ENCODE measurements at regions not wholly inside any gene's neighbourhood (a gene's known extent, or its start where the extent isn't known, plus 50 kb on each side); places are given as distances from the start of the nearest gene placed in this dataset.

DNA sequence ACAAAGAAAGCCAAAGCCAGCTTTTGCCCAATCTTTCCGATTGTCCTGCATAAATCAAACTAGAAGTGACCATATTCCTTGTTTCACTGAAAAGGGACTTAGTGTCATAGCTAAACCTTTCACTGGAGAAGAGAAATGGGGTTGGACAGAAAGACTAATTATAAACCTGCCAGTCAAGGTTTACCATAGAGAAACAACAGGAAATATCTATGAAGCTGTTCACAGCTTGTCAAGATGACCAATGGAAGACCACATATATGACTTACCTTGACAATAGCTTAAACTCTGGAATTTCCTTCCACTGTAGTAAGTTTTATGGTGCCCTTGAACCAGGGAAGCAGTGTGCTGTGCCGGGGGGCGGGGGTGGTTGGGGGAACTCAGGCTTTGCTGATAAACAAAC is 107.7 kb upstream of the PHACTR1 start:
- H2AK5ac ChIP-seq (ENCODE audit: insufficient read length, low read length): no peak overlapping the region
- no peak overlapping the region for H3K18ac ChIP-seq (ENCODE audit: insufficient read length, low read depth, low read length)
- no peaks in the 10 kb centered on the region for H3K27me3 ChIP-seq (ENCODE audit: insufficient read depth, low read length)
- TF ChIP-seq CTCF (conservative IDR thresholded peaks at IDR 0.05): no peak
- H3K9ac ChIP-seq (ENCODE audit: extremely low read depth, insufficient read length, low read length): no peak overlapping the region
- no peak overlapping the region for H2BK15ac ChIP-seq (ENCODE audit: low read depth, low read length)
- no peak overlapping the region for H4K8ac ChIP-seq (replicated peaks; ENCODE audit: insufficient read length, low read depth, low read length)
- no peak overlapping the region for H3K14ac ChIP-seq (ENCODE audit: insufficient read depth, low read length)
- no peak overlapping the region for H2AFZ ChIP-seq (ENCODE audit: low read length)
- H3K4me1 ChIP-seq (ENCODE audit: insufficient read depth, low read length): peaks cover 2% of the 10 kb centered on the region; the same call in 1 of the 2 replicates
- no peak overlapping the region for H4K91ac ChIP-seq (ENCODE audit: insufficient read length, low read depth, low read length)
- peaks cover 11 to 16% of the 10 kb centered on the region in 2 experiments for H3K4me1 Mint-ChIP-seq
- no peak for DNase-seq
- no peaks in the 10 kb centered on the region for H3K23me2 ChIP-seq (ENCODE audit: insufficient read length, low read depth, low read length, poor library complexity, severe bottlenecking)
- H3K9me3 Mint-ChIP-seq: no peaks in the 10 kb centered on the region
- no peak overlapping the region for H2BK20ac ChIP-seq (ENCODE audit: low read depth, low read length, poor library complexity, severe bottlenecking)
- no peak overlapping the region for H2BK120ac ChIP-seq (ENCODE audit: low read depth, low read length, poor library complexity, severe bottlenecking)
- no peak overlapping the region for H2BK12ac ChIP-seq (ENCODE audit: insufficient read length, low read depth, low read length)
- H3T11ph ChIP-seq (ENCODE audit: low read length): no peak overlapping the region
- no peak overlapping the region for H3K27ac ChIP-seq (ENCODE audit: insufficient read length, low read depth, low read length)
- H3K9me3 ChIP-seq (ENCODE audit: control insufficient read depth, low read depth, low read length): no peaks in the 10 kb centered on the region
- no peaks in the 10 kb centered on the region for H3K27me3 Mint-ChIP-seq (ENCODE audit: low read depth)
- H4K5ac ChIP-seq (ENCODE audit: insufficient read length, low read depth, low read length): no peak overlapping the region
- H4K20me1 ChIP-seq (ENCODE audit: control insufficient read depth, insufficient read depth, insufficient read length): no peaks in the 10 kb centered on the region
- H3K4me3 Mint-ChIP-seq: no peak overlapping the region
- WGBS (ENCODE audit: extremely low coverage, insufficient read length, low lambda C conversion rate): no CpG with 5 or more reads among the region's 3 CpGs
- H3K56ac ChIP-seq (ENCODE audit: insufficient read length, low read depth, low read length): no peak overlapping the region
- no peaks in the 10 kb centered on the region for H3K79me1 ChIP-seq (ENCODE audit: insufficient read depth, low read depth, low read length, poor library complexity, severe bottlenecking)
- H3K36me3 Mint-ChIP-seq (ENCODE audit: insufficient read depth in 1 of 3, low read depth in 3 of 3): no peaks in the 10 kb centered on the region
- no peak overlapping the region for H3K4ac ChIP-seq (ENCODE audit: low read depth, low read length)
- H2BK5ac ChIP-seq (ENCODE audit: insufficient read length, low read length): no peak overlapping the region
- H3K27ac Mint-ChIP-seq: no peak overlapping the region
- H3K23ac ChIP-seq (ENCODE audit: insufficient read length, low read depth, low read length): no peak overlapping the region
- no peak overlapping the region for H3K4me2 ChIP-seq (ENCODE audit: insufficient read depth, insufficient read length, low read length)
- no peaks in the 10 kb centered on the region for H3K79me2 ChIP-seq (ENCODE audit: insufficient read depth, low read length)

Measured in H9 (cell line).